PC-9 (cell line): ENCODE measurements at regions not wholly inside any gene's neighbourhood (a gene's known extent, or its start where the extent isn't known, plus 50 kb on each side); places are given as distances from the start of the nearest gene placed in this dataset.

ENCODE experiments used
- CTCF ChIP-seq: fragments of 200-600 bp; sonication (generic); conservative IDR thresholded peaks from 2 replicates; pipeline ENCODE4 v1.6.1; 2017; ENCODE audit warnings: mixed run types, antibody characterized with exemption, mild to moderate bottlenecking, moderate library complexity
- EZH2 ChIP-seq: fragments of 200-600 bp; sonication (generic); IDR thresholded peaks from 2 replicates; pipeline ENCODE4 v1.8.0; 2017; ENCODE audit warnings: antibody characterized with exemption, low read depth

DNA sequence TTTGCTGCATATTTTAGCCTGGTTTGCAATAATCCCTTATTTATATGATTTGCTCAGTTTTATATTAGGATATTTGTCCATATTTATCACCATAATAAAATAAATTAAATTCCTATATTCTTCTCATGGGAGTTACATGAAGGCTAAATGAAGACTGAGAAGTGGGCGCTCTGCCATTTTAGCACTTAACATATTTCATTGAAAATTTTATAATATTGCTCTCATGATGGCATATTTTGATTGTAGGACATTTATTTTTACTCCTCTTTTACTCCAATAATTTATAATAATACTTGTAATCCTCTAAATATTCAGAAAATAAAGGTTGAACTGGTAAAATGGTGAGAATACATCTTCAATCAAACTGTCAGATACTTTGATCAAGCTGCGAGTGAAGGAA, 99.8 kb upstream of the SEMA3A start:
- TF ChIP-seq CTCF, result no peak
- no peak for TF ChIP-seq EZH2
